ENCODE measurements at regions not wholly inside any gene's neighbourhood (a gene's known extent, or its start where the extent isn't known, plus 50 kb on each side); places are given as distances from the start of the nearest gene placed in this dataset.

- DNase-seq (ENCODE audit: low spot score), result no peak
These were observed 352.0 kb downstream of the BTG1 start for GRCh38 chr12:91793676-91794075.

DNA sequence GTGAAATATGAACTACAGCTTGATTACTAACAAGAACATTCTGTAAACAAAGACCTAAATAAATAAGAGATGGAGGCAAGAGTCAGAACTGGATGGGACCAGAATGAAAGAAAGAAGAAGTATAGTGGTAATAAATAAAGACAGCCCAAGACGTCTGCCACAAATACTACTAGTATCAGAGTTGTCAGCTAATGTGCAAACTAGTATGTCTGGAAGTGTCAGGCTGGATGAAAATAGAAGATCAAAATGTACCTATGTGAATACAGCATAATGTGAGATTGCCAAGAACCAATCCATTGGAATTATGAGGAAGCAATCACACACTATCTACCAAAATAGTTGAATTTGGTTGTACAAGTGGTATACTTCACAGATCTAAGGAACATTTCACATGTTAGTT lies 353.0 kb downstream of the BTG1 start:
- DNase-seq (ENCODE audit: low spot score), result no peak

GRCh38 chr12:91786499-91787272 lies 359.0 kb downstream of the BTG1 start:
- DNase-seq (ENCODE audit: low spot score), result no peak

DNA sequence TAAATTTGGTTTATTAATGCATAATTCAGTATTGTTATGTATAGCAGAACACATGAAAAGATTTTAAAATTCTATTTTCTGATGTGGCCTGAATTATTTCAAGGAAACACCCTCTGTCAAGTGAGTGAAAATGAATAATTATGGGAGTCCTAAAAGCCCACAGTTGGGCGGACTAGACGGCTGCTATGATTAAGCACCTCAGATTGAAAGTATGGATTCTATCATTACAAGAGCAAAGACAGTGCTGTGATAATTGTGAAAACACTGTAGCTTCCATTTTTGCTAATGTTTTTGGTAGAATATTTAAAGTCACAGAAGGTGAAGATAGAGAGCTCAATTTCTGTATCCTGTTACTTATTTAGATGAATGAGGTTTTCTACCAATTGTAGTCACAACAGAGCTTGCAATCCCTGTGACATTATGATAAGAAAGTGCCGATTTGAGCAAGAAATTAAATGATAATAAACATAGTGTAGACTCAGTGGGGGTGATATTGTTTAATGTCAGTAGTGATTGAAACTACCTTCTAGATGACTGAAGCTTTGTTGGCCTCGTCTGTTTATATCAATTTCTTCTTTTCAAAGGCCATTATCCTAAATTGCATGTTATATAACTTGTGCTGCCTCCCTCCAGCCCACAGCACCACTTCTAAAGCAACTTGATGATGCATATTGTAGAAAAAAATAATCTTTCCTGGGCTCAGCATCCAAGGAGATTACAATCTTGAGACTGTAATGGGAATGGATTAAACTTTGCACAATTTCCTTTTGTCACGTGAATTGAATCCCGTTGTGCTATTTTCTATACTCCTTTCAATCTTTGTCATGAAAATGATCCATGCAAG lies 359.8 kb downstream of the BTG1 start:
- DNase-seq (ENCODE audit: low spot score), result no peak

GRCh38 chr12:91781114-91781513 lies 364.5 kb downstream of the BTG1 start:
- no peak for DNase-seq (ENCODE audit: low spot score)

- DNase-seq (ENCODE audit: low spot score), result peak; percentile 67
These were observed 366.7 kb downstream of the BTG1 start for GRCh38 chr12:91778938-91779400.

GRCh38 chr12:91778091-91778832 lies 367.4 kb downstream of the BTG1 start:
- DNase-seq (ENCODE audit: low spot score), result peak; percentile 32

- DNase-seq (ENCODE audit: low spot score), result peak; percentile 2
These were observed 368.2 kb downstream of the BTG1 start for GRCh38 chr12:91777268-91777992.

GRCh38 chr12:91774434-91774921 lies 371.2 kb downstream of the BTG1 start:
- DNase-seq (ENCODE audit: low spot score), result no peak

- DNase-seq (ENCODE audit: low spot score), result no peak
These were observed 371.8 kb downstream of the BTG1 start for GRCh38 chr12:91773749-91774429.

DNA sequence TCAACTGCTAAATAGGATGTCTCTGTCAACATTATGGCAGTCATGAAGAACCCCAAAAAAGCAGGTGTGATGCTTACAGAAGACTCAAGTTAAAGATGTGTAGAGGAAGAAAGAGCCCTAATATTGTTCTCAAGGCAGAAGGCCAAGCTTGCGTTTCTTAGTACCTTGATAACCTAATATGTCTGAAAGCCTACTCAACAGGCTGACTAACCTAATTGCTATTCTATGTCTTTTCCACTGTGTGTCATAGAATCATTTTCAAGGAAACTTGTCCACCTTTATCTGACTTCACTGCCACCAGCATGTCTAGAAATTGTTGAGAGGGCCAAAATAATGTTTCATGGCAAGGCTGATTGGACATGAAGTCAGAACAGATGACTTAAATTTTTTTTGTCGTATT lies 373.2 kb downstream of the BTG1 start:
- no peak for DNase-seq (ENCODE audit: low spot score)

- no peak for DNase-seq (ENCODE audit: low spot score)
These were observed 375.9 kb downstream of the BTG1 start for GRCh38 chr12:91769736-91770135.

GRCh38 chr12:91767237-91767636 lies 378.4 kb downstream of the BTG1 start:
- no peak for DNase-seq (ENCODE audit: low spot score)

GRCh38 chr12:91766454-91766853 lies 379.2 kb downstream of the BTG1 start:
- DNase-seq (ENCODE audit: low spot score), result no peak

DNA sequence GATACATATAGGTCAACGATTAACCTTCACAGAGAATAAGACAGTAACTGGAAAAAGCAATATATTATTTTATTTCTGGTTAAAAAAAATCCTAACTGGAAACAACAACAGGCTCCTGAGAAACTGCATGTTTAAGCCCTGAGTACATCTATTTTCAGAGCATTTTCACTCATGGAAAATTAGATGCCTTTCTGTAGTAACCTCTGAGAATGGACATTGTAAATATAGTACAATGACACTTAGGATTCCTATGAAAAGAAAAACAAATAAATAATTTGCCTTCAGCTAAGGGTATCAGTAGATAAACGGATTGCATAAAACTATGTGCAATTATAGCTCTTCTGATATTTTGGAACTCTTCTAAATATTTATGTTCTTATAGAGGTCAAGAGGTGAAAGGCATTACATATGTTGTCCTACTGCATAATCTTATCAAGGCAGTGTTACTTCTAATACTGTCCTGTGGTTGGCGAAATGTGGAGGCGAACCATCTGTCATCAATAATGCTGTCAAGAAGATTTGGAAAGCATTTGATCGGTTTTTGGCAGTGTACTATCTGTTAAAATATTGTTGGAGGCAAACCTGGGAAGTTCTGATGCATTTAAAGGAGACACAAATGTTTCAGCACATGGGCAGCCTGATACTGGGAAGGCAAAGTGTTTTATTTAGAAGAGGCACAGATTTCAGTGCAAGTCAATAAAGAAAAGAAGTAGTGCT lies 381.8 kb downstream of the BTG1 start:
- no peak for DNase-seq (ENCODE audit: low spot score)

DNA sequence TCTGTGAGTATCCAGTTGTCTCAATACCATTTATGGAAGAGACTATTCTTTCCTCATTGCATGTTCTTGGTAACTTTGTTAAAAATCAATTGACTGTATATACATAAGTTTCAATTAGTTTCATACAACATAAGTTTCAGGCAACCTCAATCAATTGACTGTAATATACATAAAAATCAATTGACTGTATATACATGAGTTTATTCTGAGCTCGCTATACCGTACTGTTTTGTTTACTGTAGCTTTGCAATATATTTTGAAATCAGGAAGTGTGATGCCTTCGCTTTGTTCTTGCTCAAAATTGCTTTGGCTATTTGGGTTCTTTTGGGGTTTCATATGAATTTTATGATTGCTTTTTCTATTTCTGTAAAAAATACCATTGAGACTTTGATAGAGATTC lies 392.0 kb downstream of the BTG1 start:
- no peak for DNase-seq (ENCODE audit: low spot score)

DNA sequence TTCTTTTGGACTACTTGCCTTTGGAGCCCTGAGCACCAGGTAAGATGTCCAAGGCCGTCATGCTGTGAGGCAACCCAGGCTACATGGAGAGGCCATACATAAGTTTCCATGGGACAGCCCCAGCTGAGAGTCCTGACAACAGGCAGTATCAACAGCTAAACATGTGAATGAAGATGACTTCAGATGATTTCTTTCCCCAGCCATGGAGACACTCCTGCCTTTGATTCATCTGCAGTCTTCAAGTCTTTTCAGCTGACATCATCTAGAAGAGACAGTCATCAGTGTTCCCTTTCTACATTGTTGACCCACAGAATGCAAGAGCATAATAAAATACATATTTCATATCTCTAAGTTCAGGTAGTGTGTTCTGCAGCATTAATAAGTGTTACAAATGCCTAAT lies 398.7 kb downstream of the BTG1 start:
- no peak for DNase-seq (ENCODE audit: low spot score)

DNA sequence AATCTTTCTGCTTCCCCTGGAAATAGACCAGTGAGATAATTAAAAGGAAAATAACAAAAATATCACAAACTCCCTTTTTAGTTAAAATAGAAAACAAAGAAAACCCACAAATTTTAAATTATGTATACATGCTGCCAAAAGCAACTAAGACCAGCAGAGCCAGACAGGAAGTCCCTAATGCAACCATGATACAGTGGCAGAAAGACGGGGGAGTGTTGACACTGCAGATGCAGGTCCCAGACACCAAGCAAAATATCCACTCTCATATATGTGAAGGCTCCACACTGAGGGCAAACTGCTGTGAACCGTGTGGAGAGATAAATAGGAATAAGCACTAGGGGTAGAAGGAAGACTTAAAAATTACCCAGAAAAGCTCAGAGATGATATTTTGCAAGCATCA lies 401.0 kb downstream of the BTG1 start:
- DNase-seq (ENCODE audit: low spot score), result no peak

GRCh38 chr12:91743704-91744321 lies 401.8 kb downstream of the BTG1 start:
- no peak for DNase-seq (ENCODE audit: low spot score)

DNA sequence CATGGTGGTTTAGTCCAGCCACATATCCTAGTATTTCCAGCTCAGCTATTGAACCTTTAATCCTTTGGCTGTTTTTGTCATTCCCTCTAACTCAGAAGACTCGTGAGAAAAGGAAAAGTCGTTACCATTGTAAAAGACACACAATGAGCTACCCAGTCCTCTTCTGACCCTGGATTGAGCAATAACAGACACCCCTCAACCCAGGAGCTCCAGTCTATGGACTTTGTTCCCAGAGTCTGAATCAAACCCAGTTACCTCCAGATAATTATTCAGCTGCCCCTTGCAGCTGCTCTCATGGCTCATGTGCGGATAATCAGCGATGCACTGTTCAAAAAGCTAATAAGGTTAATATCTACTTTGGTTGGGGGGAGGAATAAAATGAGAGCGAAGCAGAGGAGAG lies 402.4 kb downstream of the BTG1 start:
- no peak for DNase-seq (ENCODE audit: low spot score)
